GM18507 (cell line): ENCODE measurements at regions not wholly inside any gene's neighbourhood (a gene's known extent, or its start where the extent isn't known, plus 50 kb on each side); places are given as distances from the start of the nearest gene placed in this dataset.

Source experiments
- DNase-seq: peaks from one replicate; pipeline ENCODE4 v3.0.0; 2011; ENCODE audit warnings: low read depth; ENCODE audit not compliant: insufficient read length; ENCODE audit errors: extremely low spot score
- FAIRE-seq: peaks from 2 replicates; lab custom pipeline; 2011; peaks lifted over from hg19 to GRCh38; lab: Jason Lieb, UNC

DNA sequence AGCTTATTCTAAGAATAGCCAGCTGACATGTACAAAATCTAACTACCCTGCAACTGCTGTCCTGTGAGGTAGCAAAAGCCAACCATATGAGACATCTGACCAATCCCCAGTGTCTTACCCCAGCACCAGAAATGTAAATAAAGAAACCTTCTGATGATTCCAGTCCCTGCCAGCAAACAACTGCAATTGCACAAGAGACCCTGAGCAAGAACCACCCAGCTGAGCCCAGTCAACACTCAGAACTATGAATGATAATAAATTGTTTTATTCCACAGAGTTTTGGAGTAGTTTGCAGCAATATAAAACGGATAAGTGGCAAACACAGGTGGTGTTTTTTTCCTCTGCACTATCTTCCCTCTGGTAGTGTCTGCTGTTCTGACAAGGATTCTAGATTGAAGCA, 94.9 kb downstream of the ERCC5 start:
- no peak for FAIRE-seq
- DNase-seq: no peak

GRCh38 chr13:102940143-102940542, 94.3 kb downstream of the ERCC5 start:
- FAIRE-seq (no peak), DNase-seq (no peak)

DNA sequence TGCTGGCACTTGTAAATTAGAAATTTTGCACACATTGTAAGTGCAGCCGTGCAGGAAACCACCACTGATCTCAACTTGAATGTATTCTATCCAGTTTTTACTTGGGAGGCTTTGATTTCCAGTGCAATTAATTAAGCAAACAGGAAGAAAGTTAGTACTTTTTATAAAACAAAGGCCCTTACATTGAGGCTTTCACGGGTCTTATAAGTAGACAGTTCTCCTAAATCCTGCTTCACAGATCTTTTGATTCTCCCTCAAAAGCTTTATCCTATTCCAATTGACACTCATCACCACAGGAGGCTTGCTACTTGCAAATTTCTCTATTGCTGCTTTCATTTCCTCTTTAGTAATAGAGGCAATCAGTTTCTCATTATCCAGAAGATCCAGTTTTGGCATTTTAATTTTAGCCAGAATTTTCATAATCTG, 90.1 kb downstream of the ERCC5 start:
- FAIRE-seq (no peak), DNase-seq (no peak)

DNA sequence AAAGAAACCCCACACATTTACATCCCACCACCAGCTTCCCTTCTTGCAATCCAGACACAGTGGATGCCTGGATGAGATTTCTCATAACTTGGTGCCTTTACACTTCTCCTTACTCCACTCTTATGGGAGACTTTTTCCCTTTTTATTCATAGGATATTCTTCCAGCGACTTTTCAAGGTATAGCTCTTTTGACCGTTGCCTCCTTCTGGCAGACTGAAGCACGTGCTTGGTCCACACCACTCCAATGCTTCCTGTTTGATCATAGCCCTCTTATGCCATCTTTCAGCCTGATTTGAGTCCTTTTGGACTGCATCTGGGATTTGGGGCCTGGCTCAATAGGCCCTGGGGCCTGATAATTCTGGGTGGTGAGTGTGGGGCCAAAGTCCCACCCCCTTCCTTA, 87.7 kb downstream of the ERCC5 start:
- DNase-seq: no peak

DNA sequence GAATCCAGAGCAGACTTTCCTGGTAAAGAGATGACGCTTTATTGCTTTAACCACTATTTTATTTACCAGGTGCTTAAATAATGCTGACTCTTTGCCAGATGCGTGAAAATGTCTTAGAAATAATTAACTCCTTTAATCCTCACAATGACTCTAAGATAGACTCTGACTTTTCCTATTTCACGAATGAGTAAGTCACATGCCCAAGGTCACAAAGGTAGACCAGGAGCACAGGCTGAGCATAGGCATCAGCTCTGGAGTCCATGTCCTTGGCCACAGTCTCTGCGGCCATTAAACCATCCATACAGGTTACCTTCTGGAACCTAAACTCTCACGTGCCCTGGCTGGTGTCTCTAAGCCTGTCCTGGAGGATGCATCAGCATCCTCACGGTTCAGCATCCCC, 87.3 kb downstream of the ERCC5 start:
- DNase-seq (no peak), FAIRE-seq (no peak)

More for the DNA sequence above, 87.7 kb downstream of the ERCC5 start:
- no peak for FAIRE-seq

GRCh38 chr13:102932331-102932730, 86.5 kb downstream of the ERCC5 start:
- FAIRE-seq: no peak

GRCh38 chr13:102930566-102930965, 84.7 kb downstream of the ERCC5 start:
- FAIRE-seq (no peak), DNase-seq (no peak)

More at GRCh38 chr13:102932331-102932730, 86.5 kb downstream of the ERCC5 start:
- DNase-seq: no peak

DNA sequence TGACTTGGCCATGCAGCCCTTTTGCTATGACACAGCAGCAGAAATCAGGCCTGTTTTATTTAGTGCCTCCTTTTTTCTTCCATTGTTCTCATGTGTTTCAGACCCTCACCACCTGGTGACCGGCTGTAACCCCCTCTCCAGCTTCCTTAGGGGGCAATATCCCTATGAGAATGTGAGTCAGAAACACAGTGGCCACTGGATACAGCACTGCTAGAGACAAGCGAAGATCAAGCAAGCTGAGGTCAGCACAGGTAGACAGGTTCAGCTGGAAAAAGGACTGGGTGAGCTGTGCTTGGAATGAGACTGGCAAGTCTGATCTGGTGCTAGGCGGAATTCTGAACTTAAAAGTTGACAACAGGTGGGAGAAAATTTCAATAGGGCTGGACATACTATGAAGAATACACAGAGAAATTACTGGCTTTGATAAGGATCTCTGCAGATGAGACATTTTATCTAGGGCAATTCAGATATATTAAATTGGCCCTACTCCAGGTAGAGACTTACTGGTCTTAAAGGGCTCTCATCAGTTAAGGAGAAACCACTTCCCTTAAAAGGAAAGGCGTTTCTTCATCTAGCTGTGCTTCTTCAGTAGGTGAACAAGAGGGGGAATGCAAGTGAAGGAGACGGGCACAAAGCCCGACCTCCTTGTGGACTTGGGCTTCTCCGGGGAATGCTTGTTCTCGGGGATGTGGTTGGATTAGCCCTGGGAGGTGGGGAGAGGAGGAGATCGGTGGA, 83.3 kb downstream of the ERCC5 start:
- FAIRE-seq (no peak), DNase-seq (no peak)
